K562 (cell line): ENCODE measurements at regions not wholly inside any gene's neighbourhood (a gene's known extent, or its start where the extent isn't known, plus 50 kb on each side); places are given as distances from the start of the nearest gene placed in this dataset.

Experiments
- ATAC-seq: fragments of 200-7000 bp; cut with Tn5 transposase; 3 replicates; pipeline ENCODE4 v1.9.1; 2020; ENCODE audit warnings: moderate library complexity
- BruUV-seq: library from RNA; stranded (reverse); fragments of 400-500 nt; replicated peaks from 2 replicates; lab custom pipeline; 2021; lab: Mats Ljungman, UMichigan
- CTCF ChIA-PET: fragments of 300-600 bp; formaldehyde crosslinking; extraction: SDS; loops from one replicate; lab custom pipeline; 2021; ENCODE audit warnings: low intra/inter-chr PET ratio; lab: Yijun Ruan, JAX
- POLR2A ChIA-PET: fragments of 300-600, 350-650 bp; sonication (Branson Sonifier 250); formaldehyde crosslinking; extraction: SDS; loops from one replicate; lab custom pipeline; 2021; ENCODE audit warnings: antibody characterized with exemption, inconsistent platforms; lab: Yijun Ruan, JAX
- DNase-seq, 4 experiments: peaks; one replicate each; pipeline versions ENCODE4 v3.0.0 to v3.0.0-alpha.2; 2011 to 2018; ENCODE audit warnings: low spot score in 3 of 4, mixed read lengths in 3 of 4; ENCODE audit errors: extremely low read depth in 1 of 4
- FAIRE-seq: peaks from 2 replicates; lab custom pipeline; 2011; peaks lifted over from hg19 to GRCh38; lab: Jason Lieb, UNC
- H2AFZ ChIP-seq: 2 replicates; pipeline ENCODE4 v1.6.0; 2011; ENCODE audit warnings: low read depth, low read length, control low read depth, inconsistent platforms
- H3K27ac ChIP-seq: fragments of 200-600 bp; 3 replicates; pipeline ENCODE4 v1.8.0; 2011; ENCODE audit warnings: low read depth, mild to moderate bottlenecking, control low read depth, inconsistent platforms, low read length, moderate library complexity, mixed read lengths; ENCODE audit errors: extremely low read depth
- H3K27me3 ChIP-seq, 2 experiments: fragments of 300-600 bp in 1 of 2; 2 replicates in 1 of 2; 3 replicates in 1 of 2; pipeline versions ENCODE4 v1.6.0 to v1.8.0; 2011; ENCODE audit warnings: inconsistent platforms in 2 of 2, low read length in 2 of 2, mild to moderate bottlenecking in 1 of 2, mixed read lengths in 1 of 2, moderate library complexity in 1 of 2; ENCODE audit not compliant: control insufficient read depth in 2 of 2, insufficient read depth in 2 of 2
- H3K36me3 ChIP-seq: fragments of 300-600 bp; 3 replicates; pipeline ENCODE4 v1.8.0; 2011; ENCODE audit warnings: mild to moderate bottlenecking, low read length, inconsistent platforms; ENCODE audit not compliant: control insufficient read depth, insufficient read depth
- H3K4me1 ChIP-seq, 2 experiments: fragments of 200-600 bp in 1 of 2; replicated peaks in 1 of 2; 2 replicates in 1 of 2; 3 replicates in 1 of 2; pipeline versions ENCODE4 v1.5.1 to v1.8.0; 2011; ENCODE audit warnings: inconsistent platforms in 2 of 2, low read length in 2 of 2, mild to moderate bottlenecking in 1 of 2, mixed read lengths in 1 of 2, moderate library complexity in 1 of 2; ENCODE audit not compliant: control insufficient read depth in 2 of 2, insufficient read depth in 2 of 2
- H3K4me2 ChIP-seq: 2 replicates; pipeline ENCODE4 v1.6.1; 2011; ENCODE audit warnings: low read length, control low read depth, inconsistent platforms, mixed read lengths; ENCODE audit not compliant: insufficient read depth
- H3K4me3 ChIP-seq: fragments of 200-600 bp; sonication (generic), shearing (Covaris generic); 2 replicates; pipeline ENCODE4 v1.5.1; 2016; ENCODE audit warnings: control low read depth, inconsistent platforms
- H3K79me2 ChIP-seq: fragments of 200-600 bp; 3 replicates; pipeline ENCODE4 v1.8.0; 2011; ENCODE audit warnings: low read length, inconsistent platforms; ENCODE audit not compliant: control insufficient read depth, insufficient read depth
- H3K9ac ChIP-seq, 2 experiments: 2 replicates each; pipeline versions ENCODE4 v1.6.0 to v1.6.1; 2011; ENCODE audit warnings: low read depth in 2 of 2, low read length in 2 of 2, control low read depth in 1 of 2, inconsistent platforms in 1 of 2, mild to moderate bottlenecking in 1 of 2, mixed read lengths in 1 of 2; ENCODE audit not compliant: insufficient read depth in 1 of 2
- H3K9me1 ChIP-seq: one replicate; pipeline ENCODE4 v1.6.0; 2011; ENCODE audit warnings: inconsistent platforms, mild to moderate bottlenecking, low read length, moderate library complexity; ENCODE audit not compliant: control insufficient read depth, insufficient read depth
- H3K9me3 ChIP-seq: replicated peaks from 2 replicates; pipeline ENCODE4 v1.5.1; 2011; ENCODE audit warnings: low read depth, low read length, inconsistent platforms; ENCODE audit not compliant: control insufficient read depth, insufficient read depth
- H4K20me1 ChIP-seq: replicated peaks from 2 replicates; pipeline ENCODE4 v1.6.1; 2011; ENCODE audit warnings: low read length, inconsistent platforms, mixed read lengths; ENCODE audit not compliant: control insufficient read depth, insufficient read depth
- ARNT ChIP-seq, 2 experiments: fragments of 450-650 bp; IDR thresholded peaks; 2 replicates each; pipeline ENCODE4 v1.6.1; 2016; ENCODE audit warnings: mild to moderate bottlenecking in 1 of 2
- BRCA1 ChIP-seq, 2 experiments: fragments of 450-650 bp in 1 of 2; sonication (generic) in 1 of 2; formaldehyde crosslinking in 1 of 2; IDR thresholded peaks; 2 replicates each; pipeline versions ENCODE4 v1.5.0 to v1.6.1; 2017 to 2020; ENCODE audit warnings: mild to moderate bottlenecking in 1 of 2, missing genetic modification reagents in 1 of 2
- BRF2 ChIP-seq: IDR thresholded peaks from 3 replicates; pipeline ENCODE4 v1.6.1; 2011; ENCODE audit warnings: borderline replicate concordance, mild to moderate bottlenecking; ENCODE audit not compliant: insufficient read length, insufficient read depth
- DACH1 ChIP-seq: fragments of 450-650 bp; IDR thresholded peaks from 2 replicates; pipeline ENCODE4 v1.6.1; 2018; ENCODE audit not compliant: partially characterized antibody
- DMBX1 ChIP-seq: fragments of 250-450 bp; sonication (Bioruptor Pico); IDR thresholded peaks from 2 replicates; pipeline ENCODE4 v1.8.0; 2022; ENCODE audit warnings: inconsistent platforms, mild to moderate bottlenecking, moderate library complexity, borderline replicate concordance
- GATAD2A ChIP-seq: fragments of 450-650 bp; IDR thresholded peaks from 2 replicates; pipeline ENCODE4 v1.6.1; 2017
- HNRNPH1 ChIP-seq: fragments of 200-400 bp; formaldehyde crosslinking; optimal IDR thresholded peaks from 2 replicates; pipeline ENCODE3; 2017; ENCODE audit warnings: low read depth, mild to moderate bottlenecking, low read length, moderate library complexity
- KDM4B ChIP-seq, 2 experiments: fragments of 450-650 bp in 1 of 2; sonication (generic) in 1 of 2; IDR thresholded peaks; 2 replicates each; pipeline ENCODE4 v1.6.1; 2016 to 2017; ENCODE audit warnings: borderline replicate concordance in 2 of 2, antibody characterized with exemption in 1 of 2, low read depth in 1 of 2, mild to moderate bottlenecking in 1 of 2
- PATZ1 ChIP-seq: fragments of 250-450 bp; sonication (Bioruptor Pico); IDR thresholded peaks from 2 replicates; pipeline ENCODE4 v1.5.0; 2020; ENCODE audit warnings: mild to moderate bottlenecking, borderline replicate concordance
- RB1 ChIP-seq: fragments of 450-650 bp; IDR thresholded peaks from 2 replicates; pipeline ENCODE4 v1.6.1; 2017; ENCODE audit warnings: low read depth, mild to moderate bottlenecking
- TCFL5 ChIP-seq: fragments of 250-450 bp; sonication (Bioruptor Pico); conservative IDR thresholded peaks from 2 replicates; pipeline ENCODE4 v1.6.1; 2021; ENCODE audit warnings: mild to moderate bottlenecking, moderate library complexity, matching md5 sums
- THAP7 ChIP-seq: fragments of 250-450 bp; sonication (Bioruptor Pico); IDR thresholded peaks from 2 replicates; pipeline ENCODE4 v1.5.0; 2021
- ZNF76 ChIP-seq: fragments of 250-450 bp; sonication (Bioruptor Pico); IDR thresholded peaks from 2 replicates; pipeline ENCODE4 v1.4.0; 2020; ENCODE audit warnings: mild to moderate bottlenecking, moderate library complexity, borderline replicate concordance
- WGBS: fragments of 100-300 bp; shearing (Covaris generic); methylation state at CpG from one replicate; pipeline ENCODE4 v1.1.6; 2016; ENCODE audit warnings: low coverage, mixed read lengths; ENCODE audit not compliant: insufficient coverage; ENCODE audit errors: missing lambda C conversion rate; 5-methylcytosine and 5-hydroxymethylcytosine counted together
- in situ Hi-C: fragments of 300-500 bp; cut with MboI; formaldehyde crosslinking; loops from 4 replicates; pipeline ENCODE4 v1.15.0; 2018; ENCODE audit warnings: inconsistent platforms, mixed read lengths
- intact Hi-C: fragments of 100-400 bp; cut with micrococcal nuclease; formaldehyde crosslinking; loops from 2 replicates; pipeline ENCODE4 v1.14.2; 2022

- no peak for TF ChIP-seq PATZ1
- TF ChIP-seq BRF2: no peak
- no peak for TF ChIP-seq HNRNPH1
- no peak for TF ChIP-seq ZNF76 (CRISPR knock-in tag)
- no peak for TF ChIP-seq TCFL5 (CRISPR knock-in tag)
- no peak for TF ChIP-seq DMBX1 (CRISPR knock-in tag)
- no peak for TF ChIP-seq KDM4B (IDR thresholded peaks at IDR 0.05; ENCODE audit: borderline replicate concordance in 2 of 2, low read depth in 1 of 2)
- TF ChIP-seq, all 486 proteins: peak for 0
Measured at GRCh38 chr6:165762876-165763275, 99.8 kb upstream of the PDE10A start (continued).

- in situ Hi-C loops: no loop called here
- FAIRE-seq: no peak
Measured at GRCh38 chr6:165762125-165762524, 99.1 kb upstream of the PDE10A start.

More at GRCh38 chr6:165762125-165762524, 99.1 kb upstream of the PDE10A start:
- Histone ChIP-seq H3K9me1 (no peaks in the 10 kb centered on the region), H3K36me3 (no peaks in the 10 kb centered on the region), H3K79me2 (no peaks in the 10 kb centered on the region), H4K20me1 (no peaks in the 10 kb centered on the region), H3K4me2 (no peak overlapping the region), H3K9ac (no peak overlapping the region), H3K27ac (no peak overlapping the region), H3K4me3 (no peak overlapping the region), H3K4me1 (no peaks in the 10 kb centered on the region), H3K27me3 (no peaks in the 10 kb centered on the region), H3K9me3 (no peaks in the 10 kb centered on the region), H2AFZ (no peak overlapping the region)
- intact Hi-C loops: no loop called here
- no peak for ATAC-seq
- CTCF ChIA-PET: no interaction called here
- POLR2A ChIA-PET: no interaction called here
- no peak for DNase-seq
- WGBS: 0% methylated on average over 2 of the region's 2 CpGs
- no peak for TF ChIP-seq ARNT (IDR thresholded peaks at IDR 0.05)
- no peak for TF ChIP-seq BRCA1 (IDR thresholded peaks at IDR 0.05)
- TF ChIP-seq BRCA1 (CRISPR knock-in tag; IDR thresholded peaks at IDR 0.05): no peak
- no peak for TF ChIP-seq THAP7 (CRISPR knock-in tag)
- TF ChIP-seq GATAD2A: no peak
- TF ChIP-seq PATZ1: no peak
- TF ChIP-seq RB1: no peak
- TF ChIP-seq DACH1: no peak
- BruUV-seq: no TSS peak
